ENCODE measurements at regions not wholly inside any gene's neighbourhood (a gene's known extent, or its start where the extent isn't known, plus 50 kb on each side); places are given as distances from the start of the nearest gene placed in this dataset.

DNA sequence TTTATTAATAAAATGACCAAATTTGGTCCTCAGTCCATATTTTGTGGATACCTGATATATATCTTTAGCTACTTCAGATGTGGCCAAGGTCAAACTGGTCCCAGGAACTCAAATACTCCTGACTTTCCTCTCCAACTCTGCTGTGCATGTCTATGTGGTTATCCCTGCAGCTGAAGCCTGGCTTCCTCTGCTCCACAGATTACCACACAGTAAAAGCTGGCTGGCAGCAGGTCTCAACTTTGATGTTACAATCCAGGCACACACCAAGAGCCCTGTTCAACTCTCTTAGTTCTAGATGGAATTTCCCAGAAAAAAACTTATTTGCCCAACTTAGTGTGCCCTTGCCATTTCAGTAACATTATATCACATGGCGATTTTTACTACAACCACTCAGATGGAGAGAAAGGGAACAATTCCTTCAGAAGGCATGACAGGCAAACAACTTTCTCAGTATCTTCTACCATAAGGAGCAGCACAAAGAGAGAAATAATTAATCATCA is 479.5 kb downstream of the PLPP3 start:
- TF ChIP-seq, protein P1, sequence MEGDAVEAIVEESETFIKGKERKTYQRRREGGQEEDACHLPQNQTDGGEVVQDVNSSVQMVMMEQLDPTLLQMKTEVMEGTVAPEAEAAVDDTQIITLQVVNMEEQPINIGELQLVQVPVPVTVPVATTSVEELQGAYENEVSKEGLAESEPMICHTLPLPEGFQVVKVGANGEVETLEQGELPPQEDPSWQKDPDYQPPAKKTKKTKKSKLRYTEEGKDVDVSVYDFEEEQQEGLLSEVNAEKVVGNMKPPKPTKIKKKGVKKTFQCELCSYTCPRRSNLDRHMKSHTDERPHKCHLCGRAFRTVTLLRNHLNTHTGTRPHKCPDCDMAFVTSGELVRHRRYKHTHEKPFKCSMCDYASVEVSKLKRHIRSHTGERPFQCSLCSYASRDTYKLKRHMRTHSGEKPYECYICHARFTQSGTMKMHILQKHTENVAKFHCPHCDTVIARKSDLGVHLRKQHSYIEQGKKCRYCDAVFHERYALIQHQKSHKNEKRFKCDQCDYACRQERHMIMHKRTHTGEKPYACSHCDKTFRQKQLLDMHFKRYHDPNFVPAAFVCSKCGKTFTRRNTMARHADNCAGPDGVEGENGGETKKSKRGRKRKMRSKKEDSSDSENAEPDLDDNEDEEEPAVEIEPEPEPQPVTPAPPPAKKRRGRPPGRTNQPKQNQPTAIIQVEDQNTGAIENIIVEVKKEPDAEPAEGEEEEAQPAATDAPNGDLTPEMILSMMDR (IDR thresholded peaks at IDR 0.05 in 8 of 11, conservative IDR thresholded peaks at IDR 0.05 in 3 of 11), result no peak
- no peak for TF ChIP-seq POLR2A (IDR thresholded peaks at IDR 0.05)
